K562 (cell line): ENCODE measurements at regions not wholly inside any gene's neighbourhood (a gene's known extent, or its start where the extent isn't known, plus 50 kb on each side); places are given as distances from the start of the nearest gene placed in this dataset.

Experiments used
- ATAC-seq: fragments of 200-7000 bp; cut with Tn5 transposase; 3 replicates; pipeline ENCODE4 v1.9.1; 2020; ENCODE audit warnings: moderate library complexity
- BruUV-seq: library from RNA; stranded (reverse); fragments of 400-500 nt; replicated peaks from 2 replicates; lab custom pipeline; 2021; lab: Mats Ljungman, UMichigan
- CTCF ChIA-PET: fragments of 300-600 bp; formaldehyde crosslinking; extraction: SDS; loops from one replicate; lab custom pipeline; 2021; ENCODE audit warnings: low intra/inter-chr PET ratio; lab: Yijun Ruan, JAX
- POLR2A ChIA-PET: fragments of 300-600, 350-650 bp; sonication (Branson Sonifier 250); formaldehyde crosslinking; extraction: SDS; loops from one replicate; lab custom pipeline; 2021; ENCODE audit warnings: antibody characterized with exemption, inconsistent platforms; lab: Yijun Ruan, JAX
- DNase-seq, 4 experiments: peaks; one replicate each; pipeline versions ENCODE4 v3.0.0 to v3.0.0-alpha.2; 2011 to 2018; ENCODE audit warnings: low spot score in 3 of 4, mixed read lengths in 3 of 4; ENCODE audit errors: extremely low read depth in 1 of 4
- FAIRE-seq: peaks from 2 replicates; lab custom pipeline; 2011; peaks lifted over from hg19 to GRCh38; lab: Jason Lieb, UNC
- H2AFZ ChIP-seq: 2 replicates; pipeline ENCODE4 v1.6.0; 2011; ENCODE audit warnings: low read depth, low read length, control low read depth, inconsistent platforms
- H3K27ac ChIP-seq: fragments of 200-600 bp; 3 replicates; pipeline ENCODE4 v1.8.0; 2011; ENCODE audit warnings: low read depth, mild to moderate bottlenecking, control low read depth, inconsistent platforms, low read length, moderate library complexity, mixed read lengths; ENCODE audit errors: extremely low read depth
- H3K27me3 ChIP-seq, 2 experiments: fragments of 300-600 bp in 1 of 2; 2 replicates in 1 of 2; 3 replicates in 1 of 2; pipeline versions ENCODE4 v1.6.0 to v1.8.0; 2011; ENCODE audit warnings: inconsistent platforms in 2 of 2, low read length in 2 of 2, mild to moderate bottlenecking in 1 of 2, mixed read lengths in 1 of 2, moderate library complexity in 1 of 2; ENCODE audit not compliant: control insufficient read depth in 2 of 2, insufficient read depth in 2 of 2
- H3K36me3 ChIP-seq: fragments of 300-600 bp; 3 replicates; pipeline ENCODE4 v1.8.0; 2011; ENCODE audit warnings: mild to moderate bottlenecking, low read length, inconsistent platforms; ENCODE audit not compliant: control insufficient read depth, insufficient read depth
- H3K4me1 ChIP-seq, 2 experiments: fragments of 200-600 bp in 1 of 2; replicated peaks in 1 of 2; 2 replicates in 1 of 2; 3 replicates in 1 of 2; pipeline versions ENCODE4 v1.5.1 to v1.8.0; 2011; ENCODE audit warnings: inconsistent platforms in 2 of 2, low read length in 2 of 2, mild to moderate bottlenecking in 1 of 2, mixed read lengths in 1 of 2, moderate library complexity in 1 of 2; ENCODE audit not compliant: control insufficient read depth in 2 of 2, insufficient read depth in 2 of 2
- H3K4me2 ChIP-seq: 2 replicates; pipeline ENCODE4 v1.6.1; 2011; ENCODE audit warnings: low read length, control low read depth, inconsistent platforms, mixed read lengths; ENCODE audit not compliant: insufficient read depth
- H3K4me3 ChIP-seq: fragments of 200-600 bp; sonication (generic), shearing (Covaris generic); 2 replicates; pipeline ENCODE4 v1.5.1; 2016; ENCODE audit warnings: control low read depth, inconsistent platforms
- H3K79me2 ChIP-seq: fragments of 200-600 bp; 3 replicates; pipeline ENCODE4 v1.8.0; 2011; ENCODE audit warnings: low read length, inconsistent platforms; ENCODE audit not compliant: control insufficient read depth, insufficient read depth
- H3K9ac ChIP-seq, 2 experiments: 2 replicates each; pipeline versions ENCODE4 v1.6.0 to v1.6.1; 2011; ENCODE audit warnings: low read depth in 2 of 2, low read length in 2 of 2, control low read depth in 1 of 2, inconsistent platforms in 1 of 2, mild to moderate bottlenecking in 1 of 2, mixed read lengths in 1 of 2; ENCODE audit not compliant: insufficient read depth in 1 of 2
- H3K9me1 ChIP-seq: one replicate; pipeline ENCODE4 v1.6.0; 2011; ENCODE audit warnings: inconsistent platforms, mild to moderate bottlenecking, low read length, moderate library complexity; ENCODE audit not compliant: control insufficient read depth, insufficient read depth
- H3K9me3 ChIP-seq: replicated peaks from 2 replicates; pipeline ENCODE4 v1.5.1; 2011; ENCODE audit warnings: low read depth, low read length, inconsistent platforms; ENCODE audit not compliant: control insufficient read depth, insufficient read depth
- H4K20me1 ChIP-seq: replicated peaks from 2 replicates; pipeline ENCODE4 v1.6.1; 2011; ENCODE audit warnings: low read length, inconsistent platforms, mixed read lengths; ENCODE audit not compliant: control insufficient read depth, insufficient read depth
- ASH1L ChIP-seq: fragments of 450-650 bp; IDR thresholded peaks from 2 replicates; pipeline ENCODE4 v1.6.1; 2018; ENCODE audit warnings: borderline replicate concordance, mild to moderate bottlenecking, low read depth; ENCODE audit not compliant: partially characterized antibody
- HIVEP1 ChIP-seq: fragments of 250-450 bp; sonication (Bioruptor Pico); IDR thresholded peaks from 2 replicates; pipeline ENCODE4 v1.4.0; 2020; ENCODE audit warnings: mild to moderate bottlenecking
- PHF20 ChIP-seq: fragments of 450-650 bp; IDR thresholded peaks from 2 replicates; pipeline ENCODE4 v1.6.1; 2018; ENCODE audit not compliant: partially characterized antibody
- TSHZ1 ChIP-seq: fragments of 250-450 bp; sonication (Bioruptor Pico); IDR thresholded peaks from 2 replicates; pipeline ENCODE4 v1.4.0; 2020; ENCODE audit warnings: mild to moderate bottlenecking, moderate library complexity
- ZFX ChIP-seq: sonication (generic); formaldehyde crosslinking; IDR thresholded peaks from 2 replicates; pipeline ENCODE4 v1.8.0; 2022; ENCODE audit warnings: mild to moderate bottlenecking, missing genetic modification reagents, moderate library complexity
- WGBS: fragments of 100-300 bp; shearing (Covaris generic); methylation state at CpG from one replicate; pipeline ENCODE4 v1.1.6; 2016; ENCODE audit warnings: low coverage, mixed read lengths; ENCODE audit not compliant: insufficient coverage; ENCODE audit errors: missing lambda C conversion rate; 5-methylcytosine and 5-hydroxymethylcytosine counted together
- in situ Hi-C: fragments of 300-500 bp; cut with MboI; formaldehyde crosslinking; loops from 4 replicates; pipeline ENCODE4 v1.15.0; 2018; ENCODE audit warnings: inconsistent platforms, mixed read lengths
- intact Hi-C: fragments of 100-400 bp; cut with micrococcal nuclease; formaldehyde crosslinking; loops from 2 replicates; pipeline ENCODE4 v1.14.2; 2022

DNA sequence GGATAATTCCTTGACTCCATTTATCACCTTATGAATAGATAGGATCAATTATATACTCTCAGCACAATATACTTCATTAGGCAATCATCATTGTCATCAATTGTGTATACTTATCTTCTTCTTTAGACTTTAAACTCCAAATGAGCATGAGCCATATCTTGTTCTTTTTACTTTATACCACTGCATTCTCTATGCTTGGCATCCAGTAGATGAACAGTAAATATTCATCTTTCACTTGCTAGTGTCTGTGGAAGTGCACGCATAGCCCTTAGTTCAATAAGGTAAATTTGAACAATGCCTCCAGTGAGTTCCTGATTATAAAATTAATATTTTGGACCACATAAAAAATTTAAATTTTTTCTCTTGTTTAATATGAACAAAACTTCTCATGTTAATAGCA, 172.3 kb upstream of the SPRY2 start (continued):
- no peak for TF ChIP-seq ASH1L
- no peak for TF ChIP-seq PHF20

DNA sequence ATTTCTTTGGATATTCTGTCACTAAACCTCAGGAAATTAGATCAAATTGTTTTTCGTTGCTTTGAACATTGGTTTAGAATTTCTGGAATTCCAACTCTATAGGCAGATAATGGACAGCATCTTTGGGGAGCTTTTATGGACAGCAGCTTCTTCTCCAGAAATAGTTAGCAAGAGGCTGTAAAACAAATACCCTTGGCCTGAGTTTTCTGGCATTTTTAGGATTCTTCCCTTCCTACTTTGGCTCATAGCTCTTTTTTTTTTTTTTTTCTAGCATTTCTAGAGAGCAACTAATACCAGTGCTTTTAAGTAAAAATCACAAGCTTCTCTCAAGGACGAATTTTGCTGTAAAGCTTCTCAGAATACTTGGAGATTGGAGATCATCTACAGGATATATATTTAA, 169.8 kb upstream of the SPRY2 start:
- intact Hi-C loops = no loop called here
- Histone ChIP-seq H3K4me1 (no peaks in the 10 kb centered on the region), H3K27ac (no peak overlapping the region), H3K27me3 (no peaks in the 10 kb centered on the region), H3K9ac (no peak overlapping the region), H3K36me3 (no peaks in the 10 kb centered on the region), H3K4me2 (no peak overlapping the region), H2AFZ (no peak overlapping the region), H3K79me2 (no peaks in the 10 kb centered on the region), H3K9me3 (no peaks in the 10 kb centered on the region), H4K20me1 (no peaks in the 10 kb centered on the region), H3K9me1 (no peaks in the 10 kb centered on the region), H3K4me3 (no peak overlapping the region)
- ChIA-PET CTCF (no interaction called here), POLR2A (interaction anchor here (0.6 kb wide), 1 partner anchor 51 kb away, joined by 3 read pairs; no protein-coding TSS in a partner anchor)
- in situ Hi-C loops = no loop called here
- ATAC-seq (no peak), DNase-seq (no peak), FAIRE-seq (no peak)
- BruUV-seq = no TSS peak
- TF ChIP-seq HIVEP1 (CRISPR knock-in tag) = no peak
- no peak for TF ChIP-seq TSHZ1
- TF ChIP-seq ZFX = no peak
- 0% methylated on average over 2 of the region's 2 CpGs for WGBS
